Nephron progenitor cell (in vitro differentiated cells): ENCODE measurements at regions not wholly inside any gene's neighbourhood (a gene's known extent, or its start where the extent isn't known, plus 50 kb on each side); places are given as distances from the start of the nearest gene placed in this dataset.

Experiments used
- DNase-seq: peaks from one replicate; pipeline ENCODE4 v3.0.0; 2021
- H3K27ac Mint-ChIP-seq: 2 replicates; pipeline ENCODE4 v1.8.0; 2021; ENCODE audit warnings: mild to moderate bottlenecking, moderate library complexity, mixed read lengths
- H3K27me3 Mint-ChIP-seq: 2 replicates; pipeline ENCODE4 v1.8.0; 2021; ENCODE audit warnings: mild to moderate bottlenecking, low read depth, mixed read lengths; ENCODE audit not compliant: poor library complexity
- H3K36me3 Mint-ChIP-seq: 2 replicates; pipeline ENCODE4 v1.8.0; 2021; ENCODE audit warnings: low read depth, mixed read lengths
- H3K4me1 Mint-ChIP-seq: 2 replicates; pipeline ENCODE4 v1.8.0; 2021; ENCODE audit warnings: mixed read lengths
- H3K4me3 Mint-ChIP-seq: 2 replicates; pipeline ENCODE4 v1.8.0; 2021; ENCODE audit warnings: mild to moderate bottlenecking, moderate library complexity, mixed read lengths
- H3K9me3 Mint-ChIP-seq: 2 replicates; pipeline ENCODE4 v1.8.0; 2021; ENCODE audit warnings: mild to moderate bottlenecking, moderate library complexity, mixed read lengths
- TF ChIP-seq, protein P1 (sequence below): fragments of 200-600 bp; sonication (generic); IDR thresholded peaks from 2 replicates; pipeline ENCODE4 v1.5.0; 2021; ENCODE audit warnings: antibody characterized with exemption

DNA sequence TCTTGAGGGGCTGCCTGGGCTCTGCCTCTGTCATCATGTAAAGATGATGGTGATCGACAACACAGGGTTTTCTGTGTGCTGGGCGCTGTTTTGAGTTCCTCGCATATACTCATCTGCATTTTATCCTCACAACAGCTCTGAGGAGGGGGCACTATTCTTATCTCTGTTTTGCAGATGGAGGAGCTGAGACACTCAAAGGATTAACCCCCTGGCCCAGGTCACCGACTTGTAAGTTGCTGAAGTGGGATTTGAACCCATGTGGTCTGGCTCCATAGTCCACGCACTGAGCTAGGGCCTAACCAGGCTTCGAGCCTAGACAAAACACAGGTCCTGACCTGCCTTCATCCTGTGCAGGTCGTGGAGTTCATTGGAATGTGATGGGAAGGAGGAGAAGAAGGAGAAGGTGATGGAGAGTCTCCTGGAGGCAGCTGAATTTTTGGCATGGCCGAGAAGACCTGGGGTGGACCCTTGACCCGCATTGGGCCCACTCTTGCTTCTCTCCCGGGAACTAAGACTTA lies 140.0 kb downstream of the ASCL4 start:
- TF ChIP-seq, protein P1, sequence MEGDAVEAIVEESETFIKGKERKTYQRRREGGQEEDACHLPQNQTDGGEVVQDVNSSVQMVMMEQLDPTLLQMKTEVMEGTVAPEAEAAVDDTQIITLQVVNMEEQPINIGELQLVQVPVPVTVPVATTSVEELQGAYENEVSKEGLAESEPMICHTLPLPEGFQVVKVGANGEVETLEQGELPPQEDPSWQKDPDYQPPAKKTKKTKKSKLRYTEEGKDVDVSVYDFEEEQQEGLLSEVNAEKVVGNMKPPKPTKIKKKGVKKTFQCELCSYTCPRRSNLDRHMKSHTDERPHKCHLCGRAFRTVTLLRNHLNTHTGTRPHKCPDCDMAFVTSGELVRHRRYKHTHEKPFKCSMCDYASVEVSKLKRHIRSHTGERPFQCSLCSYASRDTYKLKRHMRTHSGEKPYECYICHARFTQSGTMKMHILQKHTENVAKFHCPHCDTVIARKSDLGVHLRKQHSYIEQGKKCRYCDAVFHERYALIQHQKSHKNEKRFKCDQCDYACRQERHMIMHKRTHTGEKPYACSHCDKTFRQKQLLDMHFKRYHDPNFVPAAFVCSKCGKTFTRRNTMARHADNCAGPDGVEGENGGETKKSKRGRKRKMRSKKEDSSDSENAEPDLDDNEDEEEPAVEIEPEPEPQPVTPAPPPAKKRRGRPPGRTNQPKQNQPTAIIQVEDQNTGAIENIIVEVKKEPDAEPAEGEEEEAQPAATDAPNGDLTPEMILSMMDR: no peak
- Mint-ChIP-seq H3K27me3 (peaks cover 70% of the 10 kb centered on the region), H3K4me1 (no peaks in the 10 kb centered on the region), H3K4me3 (no peak overlapping the region), H3K27ac (no peak overlapping the region), H3K9me3 (no peaks in the 10 kb centered on the region), H3K36me3 (no peaks in the 10 kb centered on the region)
- DNase-seq: no peak

DNA sequence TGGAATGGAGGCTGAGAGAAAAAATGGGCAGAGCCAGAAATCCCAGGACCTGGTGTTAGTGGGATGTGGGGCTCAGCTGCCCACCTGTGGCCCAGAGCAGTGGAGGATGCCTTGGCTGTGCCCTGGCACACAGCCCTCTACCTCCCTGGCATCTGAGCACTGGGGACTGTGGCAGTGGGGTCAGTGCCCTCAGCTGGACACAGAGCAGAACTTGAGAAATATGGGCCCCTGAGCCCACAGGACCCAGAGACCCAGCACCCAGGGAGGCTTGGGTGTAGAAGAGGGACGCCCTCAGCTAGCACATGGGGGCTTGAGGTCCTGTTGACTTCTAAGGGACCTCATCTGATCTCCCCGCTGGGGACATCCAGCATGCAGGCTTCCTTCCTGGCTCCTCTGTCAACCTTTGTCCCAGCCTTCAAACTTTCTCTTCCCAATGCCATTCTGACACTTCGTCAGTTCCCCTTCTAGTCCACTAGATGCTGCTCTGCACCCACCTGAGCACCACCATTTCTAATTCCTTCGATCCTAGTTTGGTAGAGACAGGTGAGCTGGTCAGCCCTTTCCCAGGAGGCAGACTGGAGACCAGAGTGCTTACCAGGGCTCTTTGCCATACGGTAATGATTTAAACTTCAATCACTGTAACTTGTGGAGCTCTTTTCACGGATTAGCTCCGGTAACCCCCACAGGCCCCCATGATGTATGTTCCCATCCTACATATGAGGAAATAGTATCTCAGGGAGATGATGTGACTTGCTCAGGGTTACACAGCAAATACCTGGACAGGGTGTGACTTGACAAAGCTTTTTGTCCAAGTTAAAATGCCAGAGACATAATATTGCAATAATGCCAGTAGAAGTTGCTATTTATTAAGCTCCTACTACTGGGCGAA lies 143.7 kb downstream of the ASCL4 start:
- Mint-ChIP-seq H3K36me3 (no peaks in the 10 kb centered on the region), H3K4me1 (no peaks in the 10 kb centered on the region), H3K9me3 (no peaks in the 10 kb centered on the region), H3K27me3 (peaks cover 72% of the 10 kb centered on the region), H3K27ac (no peak overlapping the region), H3K4me3 (no peak overlapping the region)
- TF ChIP-seq, protein P1: peak; percentile 69
- DNase-seq: peak; percentile 18

DNA sequence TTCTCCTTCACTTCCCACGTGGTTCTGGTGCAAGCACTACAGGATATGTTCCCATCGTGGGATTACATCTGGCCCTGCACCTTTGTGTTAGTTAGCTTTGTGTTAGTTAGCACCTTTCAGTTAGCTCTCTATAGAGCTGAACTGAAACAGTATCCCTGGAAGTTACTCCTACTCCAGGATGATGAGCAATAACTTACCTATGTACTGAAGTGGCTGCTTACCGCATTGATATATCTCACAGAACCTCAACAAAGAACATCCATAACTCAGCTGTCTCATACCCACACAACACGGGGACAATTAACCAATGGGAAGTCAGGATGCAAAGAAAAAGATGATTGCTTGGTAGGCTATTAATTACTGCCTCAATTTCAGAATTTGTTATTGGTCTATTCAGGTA lies 146.6 kb downstream of the ASCL4 start:
- no peak for DNase-seq
- H3K36me3 Mint-ChIP-seq: no peaks in the 10 kb centered on the region
- no peaks in the 10 kb centered on the region for H3K9me3 Mint-ChIP-seq
- no peaks in the 10 kb centered on the region for H3K4me1 Mint-ChIP-seq
- no peak overlapping the region for H3K4me3 Mint-ChIP-seq
- H3K27me3 Mint-ChIP-seq: peaks cover 66% of the 10 kb centered on the region
- H3K27ac Mint-ChIP-seq: no peak overlapping the region
- TF ChIP-seq, protein P1: no peak

DNA sequence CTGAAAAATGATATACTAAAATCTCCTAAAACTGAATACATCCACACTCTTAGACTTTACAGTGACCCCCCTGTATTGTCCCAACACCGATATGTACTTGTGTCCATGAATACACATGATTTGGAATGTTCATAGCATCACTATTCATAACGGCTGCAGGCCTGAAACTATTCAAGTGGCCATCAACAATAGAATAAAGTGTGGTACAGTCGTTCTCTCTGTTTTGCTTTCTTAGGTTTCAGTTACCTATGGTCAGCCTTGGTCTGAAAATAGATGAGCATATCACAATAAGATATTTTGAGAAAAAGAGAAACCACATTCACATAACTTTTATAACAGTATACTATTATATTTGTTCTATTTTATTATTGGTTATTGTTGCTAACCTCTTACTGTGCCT lies 150.6 kb downstream of the ASCL4 start:
- H3K4me3 Mint-ChIP-seq: no peak overlapping the region
- H3K4me1 Mint-ChIP-seq: no peaks in the 10 kb centered on the region
- DNase-seq: no peak
- no peak overlapping the region for H3K27ac Mint-ChIP-seq
- H3K9me3 Mint-ChIP-seq: no peaks in the 10 kb centered on the region
- H3K36me3 Mint-ChIP-seq: no peaks in the 10 kb centered on the region
- TF ChIP-seq, protein P1: no peak
- peaks cover 54% of the 10 kb centered on the region for H3K27me3 Mint-ChIP-seq

DNA sequence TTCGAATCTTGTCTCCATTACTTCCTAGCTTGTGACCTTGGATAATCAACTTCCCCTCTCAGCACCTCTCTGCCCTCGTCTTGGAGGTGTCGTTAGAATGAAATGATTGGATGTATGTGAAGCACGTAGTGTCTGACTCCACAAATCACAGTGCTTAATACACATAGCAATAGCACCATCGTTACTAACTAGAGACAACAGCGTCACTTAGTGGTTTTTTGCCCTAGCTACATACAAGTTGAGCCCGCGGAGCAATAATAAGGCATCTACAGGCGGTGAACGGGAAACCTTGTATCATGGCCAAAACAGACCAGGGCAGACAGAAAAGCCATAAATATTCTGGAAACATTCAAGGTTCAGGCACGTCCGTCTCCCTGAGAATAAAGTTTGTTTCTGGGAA lies 154.9 kb downstream of the ASCL4 start:
- H3K4me1 Mint-ChIP-seq: no peaks in the 10 kb centered on the region
- H3K36me3 Mint-ChIP-seq: no peaks in the 10 kb centered on the region
- no peak for DNase-seq
- H3K4me3 Mint-ChIP-seq: no peak overlapping the region
- TF ChIP-seq, protein P1: peak; percentile 36
- H3K9me3 Mint-ChIP-seq: no peaks in the 10 kb centered on the region
- H3K27me3 Mint-ChIP-seq: peaks cover 52% of the 10 kb centered on the region
- H3K27ac Mint-ChIP-seq: no peak overlapping the region

DNA sequence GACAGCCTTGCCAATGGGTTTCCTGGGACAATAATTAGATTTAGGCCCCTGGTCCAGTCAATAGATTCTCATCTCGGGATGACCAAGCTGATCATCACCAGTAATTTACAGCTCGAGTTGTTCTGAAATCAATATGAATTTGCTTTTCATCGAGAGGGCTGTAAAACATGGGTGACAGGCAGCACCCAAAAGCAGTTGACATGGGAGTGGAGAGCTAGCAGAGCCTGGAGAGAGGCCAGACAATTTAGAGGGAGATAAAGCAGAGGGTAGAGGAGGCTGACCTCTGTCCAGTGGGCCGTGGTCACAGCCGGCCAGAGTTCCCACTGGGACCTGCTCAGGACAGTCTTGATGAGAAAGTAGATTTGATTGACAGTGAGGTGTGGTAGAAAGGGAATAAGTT lies 157.3 kb downstream of the ASCL4 start:
- TF ChIP-seq, protein P1: no peak
- no peaks in the 10 kb centered on the region for H3K4me1 Mint-ChIP-seq
- no peak overlapping the region for H3K27ac Mint-ChIP-seq
- H3K36me3 Mint-ChIP-seq: no peaks in the 10 kb centered on the region
- H3K9me3 Mint-ChIP-seq: no peaks in the 10 kb centered on the region
- no peak overlapping the region for H3K4me3 Mint-ChIP-seq
- H3K27me3 Mint-ChIP-seq: peaks cover 70% of the 10 kb centered on the region
- DNase-seq: no peak
